Skeletal muscle satellite cell (primary cell): ENCODE measurements at regions not wholly inside any gene's neighbourhood (a gene's known extent, or its start where the extent isn't known, plus 50 kb on each side); places are given as distances from the start of the nearest gene placed in this dataset.
A peak's percentile ranks its signal among the peaks of the same experiment; 100 is the strongest.

ENCODE experiments used
- H3K27me3 ChIP-seq: 2 replicates; pipeline ENCODE4 v1.7.0; 2013; ENCODE audit warnings: low read length; ENCODE audit not compliant: control insufficient read depth, insufficient read depth
- H3K36me3 ChIP-seq: 2 replicates; pipeline ENCODE4 v1.7.0; 2013; ENCODE audit warnings: mild to moderate bottlenecking, control low read depth, low read length; ENCODE audit not compliant: insufficient read depth
- H3K4me1 ChIP-seq: 2 replicates; pipeline ENCODE4 v1.7.0; 2013; ENCODE audit warnings: low read length; ENCODE audit not compliant: control insufficient read depth, insufficient read depth
- H3K4me2 ChIP-seq: 2 replicates; pipeline ENCODE4 v1.7.0; 2013; ENCODE audit warnings: mild to moderate bottlenecking, low read length
- H3K4me3 ChIP-seq: 2 replicates; pipeline ENCODE4 v1.7.0; 2013; ENCODE audit warnings: low read length
- H3K9ac ChIP-seq: 2 replicates; pipeline ENCODE4 v1.7.0; 2013; ENCODE audit warnings: mild to moderate bottlenecking, low read depth, low read length, moderate library complexity
- H3K9me3 ChIP-seq: replicated peaks from 2 replicates; pipeline ENCODE4 v1.7.0; 2013; ENCODE audit warnings: mild to moderate bottlenecking, control low read depth, low read length

DNA sequence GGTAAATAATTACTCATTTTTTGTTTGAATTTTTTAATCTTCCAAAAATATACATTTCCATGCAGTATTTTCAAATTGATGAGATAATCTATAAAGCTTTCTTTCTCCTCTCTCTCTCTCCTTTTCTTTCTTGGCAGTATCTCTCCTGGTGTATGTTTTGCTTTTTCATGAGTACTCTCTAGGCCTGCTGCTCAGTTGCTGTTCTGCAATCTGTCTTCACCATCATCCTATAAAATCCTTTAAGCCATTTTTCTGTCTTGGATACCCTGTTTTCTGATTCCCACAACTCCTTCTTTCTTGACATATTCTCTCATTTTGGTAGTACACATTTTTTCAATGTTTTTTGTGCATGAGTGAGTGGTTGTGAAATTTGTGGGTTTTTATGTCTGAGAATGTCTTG, 1558.1 kb upstream of the LRRTM3 start:
- Histone ChIP-seq H3K4me3 (no peak overlapping the region), H3K27me3 (no peaks in the 10 kb centered on the region), H3K9me3 (no peaks in the 10 kb centered on the region), H3K36me3 (no peaks in the 10 kb centered on the region), H3K4me2 (no peak overlapping the region), H3K9ac (no peak overlapping the region), H3K4me1 (no peaks in the 10 kb centered on the region)

DNA sequence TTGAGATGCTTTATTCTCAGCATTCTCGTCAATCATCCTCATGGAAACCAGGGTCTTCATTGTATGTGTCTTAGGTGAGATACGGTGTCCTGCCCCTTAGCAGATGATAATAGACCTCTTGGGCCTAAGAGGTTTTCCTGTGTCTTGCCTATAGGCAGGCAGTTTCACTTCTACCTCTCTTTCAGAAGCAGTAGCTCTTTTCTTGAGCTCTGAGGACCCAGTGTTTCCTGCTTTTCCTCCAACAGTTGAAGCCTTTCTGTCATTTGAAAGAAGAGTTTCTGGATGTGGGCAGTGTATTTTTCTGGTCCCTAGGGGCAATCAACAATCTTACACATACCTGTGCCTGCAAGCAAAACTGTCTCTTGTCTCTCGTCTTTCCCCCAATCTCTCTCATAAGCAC, 1550.3 kb upstream of the LRRTM3 start:
- Histone ChIP-seq H3K4me2 (no peak overlapping the region), H3K4me3 (no peak overlapping the region), H3K27me3 (no peaks in the 10 kb centered on the region), H3K4me1 (no peaks in the 10 kb centered on the region), H3K9me3 (no peaks in the 10 kb centered on the region), H3K36me3 (no peaks in the 10 kb centered on the region), H3K9ac (no peak overlapping the region)

DNA sequence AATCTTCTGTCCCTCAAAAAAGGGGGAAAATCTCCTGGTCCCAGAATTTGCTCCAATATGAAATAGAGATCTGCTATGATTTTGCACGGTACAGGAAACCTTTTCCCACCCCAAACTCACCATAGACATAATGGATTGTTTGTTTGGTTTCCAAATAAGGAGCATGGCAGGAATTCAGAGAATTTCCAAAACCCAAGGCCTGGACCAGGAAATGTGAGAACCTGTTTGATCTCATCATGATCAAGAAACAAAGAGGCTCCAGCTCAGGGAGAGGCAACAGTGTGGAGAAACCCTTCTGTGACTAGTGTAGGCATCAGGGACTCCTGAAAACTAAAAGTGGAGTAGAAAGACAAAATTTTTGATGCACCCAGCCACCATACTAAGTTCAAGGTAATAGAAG, 1548.1 kb upstream of the LRRTM3 start:
- Histone ChIP-seq H3K27me3 (no peaks in the 10 kb centered on the region), H3K4me2 (no peak overlapping the region), H3K9ac (no peak overlapping the region), H3K4me1 (no peaks in the 10 kb centered on the region), H3K4me3 (no peak overlapping the region), H3K36me3 (no peaks in the 10 kb centered on the region), H3K9me3 (no peaks in the 10 kb centered on the region)

DNA sequence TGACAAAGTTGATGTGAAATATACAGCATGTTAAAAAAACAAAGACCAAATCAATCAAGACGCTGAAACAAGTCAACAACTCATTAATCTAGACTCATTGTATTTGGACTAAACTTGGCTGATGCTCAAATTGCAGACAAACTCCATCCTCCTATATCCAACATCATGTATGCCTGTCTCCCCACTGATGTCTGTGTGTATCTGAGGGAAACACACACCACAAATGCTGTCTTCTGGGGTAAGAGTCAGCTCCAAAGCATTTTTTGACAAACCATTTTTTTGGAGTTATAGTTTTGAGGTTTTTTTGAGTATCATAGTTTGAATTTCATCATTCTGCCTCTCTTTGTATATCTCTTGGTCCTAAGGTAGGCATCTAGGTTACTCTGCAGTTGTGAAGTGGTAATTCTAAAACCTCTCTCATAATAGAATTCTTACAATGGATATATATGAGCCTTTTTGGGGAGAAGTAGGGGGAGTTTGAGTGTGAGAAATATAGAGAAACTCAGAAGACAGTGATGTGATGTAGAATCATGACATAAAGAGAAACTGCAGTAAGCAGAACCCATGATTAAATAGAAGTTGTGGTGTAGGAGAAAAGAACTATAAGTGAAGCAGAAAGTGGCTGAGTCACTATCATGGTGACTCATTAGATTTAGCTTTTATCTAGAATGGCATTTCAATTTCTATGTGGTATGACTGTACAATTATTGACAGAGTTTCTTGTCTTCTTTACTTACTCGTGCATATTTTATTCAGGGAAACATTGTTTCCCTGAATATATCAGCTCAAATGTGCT, 1531.1 kb upstream of the LRRTM3 start:
- H3K4me3 ChIP-seq = no peak overlapping the region
- peak overlapping the region; percentile 2 for H3K4me2 ChIP-seq
- no peaks in the 10 kb centered on the region for H3K9me3 ChIP-seq
- H3K9ac ChIP-seq = no peak overlapping the region
- peaks cover 10% of the 10 kb centered on the region for H3K4me1 ChIP-seq
- H3K27me3 ChIP-seq = no peaks in the 10 kb centered on the region
- no peaks in the 10 kb centered on the region for H3K36me3 ChIP-seq

DNA sequence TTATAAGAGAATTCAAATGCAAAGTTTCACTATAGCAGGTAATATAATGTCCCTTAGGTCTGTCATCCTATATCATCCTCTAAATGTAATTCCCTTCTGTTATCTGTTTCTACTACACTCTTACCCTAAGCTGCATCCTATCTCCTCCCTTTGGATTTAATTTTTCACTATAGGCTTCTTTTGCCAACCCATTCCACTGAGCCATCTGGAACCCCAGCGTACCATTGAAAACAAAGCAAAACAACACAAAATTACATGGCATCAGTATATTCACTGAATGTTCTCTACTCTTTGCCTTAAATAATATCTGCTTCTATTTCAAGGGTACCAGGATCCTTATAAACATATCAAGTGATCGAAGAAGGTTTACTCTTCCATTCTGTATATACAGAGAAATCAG, 1530.2 kb upstream of the LRRTM3 start:
- no peak overlapping the region for H3K9ac ChIP-seq
- no peaks in the 10 kb centered on the region for H3K27me3 ChIP-seq
- H3K9me3 ChIP-seq = no peaks in the 10 kb centered on the region
- peaks cover 10% of the 10 kb centered on the region for H3K4me1 ChIP-seq
- H3K4me2 ChIP-seq = no peak overlapping the region
- no peaks in the 10 kb centered on the region for H3K36me3 ChIP-seq
- H3K4me3 ChIP-seq = no peak overlapping the region

DNA sequence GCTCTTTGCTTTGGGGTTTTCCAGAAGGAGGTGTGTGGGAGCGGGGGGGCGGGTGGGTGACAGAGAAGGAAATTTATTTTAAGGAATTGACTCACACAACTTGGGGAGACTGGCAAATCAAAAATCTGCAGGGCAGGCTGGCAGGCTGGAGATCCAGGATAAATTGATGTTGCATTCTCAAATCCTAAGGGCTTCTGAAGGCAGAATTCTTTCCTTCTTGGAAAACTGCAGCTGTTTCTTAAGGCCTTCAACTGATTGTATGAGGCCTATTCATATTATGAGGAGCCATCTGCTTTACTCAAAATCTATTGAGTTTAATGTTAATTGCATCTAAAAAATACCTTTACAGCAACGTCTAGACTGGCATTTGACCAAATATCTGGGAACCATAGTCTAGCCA, 1528.8 kb upstream of the LRRTM3 start:
- H3K36me3 ChIP-seq = no peaks in the 10 kb centered on the region
- no peak overlapping the region for H3K9ac ChIP-seq
- no peaks in the 10 kb centered on the region for H3K27me3 ChIP-seq
- no peaks in the 10 kb centered on the region for H3K9me3 ChIP-seq
- no peak overlapping the region for H3K4me2 ChIP-seq
- peaks cover 10% of the 10 kb centered on the region for H3K4me1 ChIP-seq
- H3K4me3 ChIP-seq = no peak overlapping the region

DNA sequence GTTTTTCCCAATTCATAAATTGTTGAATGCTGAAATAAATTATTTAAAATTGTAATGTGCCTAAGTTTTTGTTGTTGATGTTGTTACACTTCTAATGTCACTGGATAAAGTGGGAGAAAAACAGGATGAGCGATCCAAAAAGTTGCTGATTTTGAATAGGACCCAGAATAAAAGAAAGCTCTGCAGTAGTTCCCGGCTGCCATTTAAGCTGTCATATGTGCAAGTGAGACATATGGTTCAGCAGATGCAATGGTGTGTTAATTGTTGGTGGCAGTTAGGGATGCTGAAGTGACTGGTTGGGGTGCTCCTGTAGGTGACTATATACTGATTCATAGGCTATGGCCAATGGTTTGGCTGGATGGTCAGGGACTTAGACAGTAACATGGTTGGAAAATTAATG, 1517.4 kb upstream of the LRRTM3 start:
- Histone ChIP-seq H3K9ac (no peak overlapping the region), H3K27me3 (no peaks in the 10 kb centered on the region), H3K4me3 (no peak overlapping the region), H3K9me3 (no peaks in the 10 kb centered on the region), H3K4me1 (no peaks in the 10 kb centered on the region), H3K36me3 (no peaks in the 10 kb centered on the region), H3K4me2 (no peak overlapping the region)

DNA sequence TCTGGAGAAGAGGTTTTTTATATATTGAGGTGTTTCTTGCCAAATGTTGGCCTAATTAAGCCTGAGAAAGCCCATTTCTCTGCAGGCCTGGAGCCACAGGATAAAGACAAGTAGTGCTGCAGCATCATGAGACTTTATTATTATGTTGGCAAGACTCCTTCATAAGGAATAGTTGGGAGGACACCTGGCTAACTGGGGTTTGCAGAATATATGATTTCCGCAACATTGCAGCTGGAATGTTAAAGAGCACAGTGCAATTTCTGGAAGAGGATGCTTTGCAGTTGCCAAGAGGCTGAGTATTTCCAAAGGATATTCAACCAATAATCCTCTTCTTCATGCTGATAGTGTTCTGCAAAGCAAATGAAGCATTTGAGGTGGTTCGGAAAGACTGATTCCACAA, 1512.8 kb upstream of the LRRTM3 start:
- H3K9ac ChIP-seq = no peak overlapping the region
- no peaks in the 10 kb centered on the region for H3K36me3 ChIP-seq
- H3K27me3 ChIP-seq = no peaks in the 10 kb centered on the region
- no peak overlapping the region for H3K4me3 ChIP-seq
- no peak overlapping the region for H3K4me2 ChIP-seq
- H3K9me3 ChIP-seq = no peaks in the 10 kb centered on the region
- H3K4me1 ChIP-seq = no peaks in the 10 kb centered on the region

DNA sequence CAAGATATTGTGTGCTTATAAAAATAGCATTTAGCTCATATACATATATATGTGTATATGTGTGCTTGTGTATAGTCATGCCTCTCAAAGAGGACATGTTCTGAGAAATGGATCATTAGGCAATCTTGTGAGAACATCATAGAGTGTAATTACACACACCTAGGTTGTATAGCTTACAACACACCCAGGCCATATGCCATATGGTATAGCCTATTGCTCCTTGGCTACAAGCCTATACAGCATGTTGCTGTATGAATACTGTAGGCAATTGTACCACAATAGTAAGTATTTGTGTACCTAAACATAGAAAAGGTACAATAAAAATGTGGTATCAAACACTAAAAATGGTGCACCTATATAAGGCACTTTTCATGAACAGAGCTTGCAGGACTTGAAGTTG, 1510.5 kb upstream of the LRRTM3 start:
- Histone ChIP-seq H3K9ac (no peak overlapping the region), H3K9me3 (no peaks in the 10 kb centered on the region), H3K4me3 (no peak overlapping the region), H3K27me3 (no peaks in the 10 kb centered on the region), H3K4me1 (peaks cover 9% of the 10 kb centered on the region), H3K36me3 (no peaks in the 10 kb centered on the region), H3K4me2 (no peak overlapping the region)

DNA sequence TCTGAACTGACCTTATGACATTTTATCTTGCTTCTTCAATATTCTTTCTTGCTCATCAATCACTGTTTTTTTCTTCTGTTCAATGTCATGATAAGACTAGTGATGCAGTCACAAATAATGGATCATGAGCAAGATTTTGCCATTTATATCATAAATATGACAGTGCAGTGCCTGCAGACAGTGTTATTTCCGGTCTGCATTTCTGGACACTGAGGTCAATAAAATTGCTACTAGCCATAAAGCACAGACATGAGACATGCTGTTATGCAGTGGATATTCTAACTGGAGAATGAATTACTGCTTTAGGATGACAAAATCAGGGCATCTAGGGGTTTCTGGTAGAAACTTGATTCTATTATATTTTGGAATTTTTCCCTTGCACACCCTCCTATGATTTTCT, 1509.7 kb upstream of the LRRTM3 start:
- Histone ChIP-seq H3K27me3 (no peaks in the 10 kb centered on the region), H3K4me2 (no peak overlapping the region), H3K9me3 (no peaks in the 10 kb centered on the region), H3K9ac (no peak overlapping the region), H3K4me1 (peaks cover 9% of the 10 kb centered on the region), H3K36me3 (no peaks in the 10 kb centered on the region), H3K4me3 (no peak overlapping the region)

DNA sequence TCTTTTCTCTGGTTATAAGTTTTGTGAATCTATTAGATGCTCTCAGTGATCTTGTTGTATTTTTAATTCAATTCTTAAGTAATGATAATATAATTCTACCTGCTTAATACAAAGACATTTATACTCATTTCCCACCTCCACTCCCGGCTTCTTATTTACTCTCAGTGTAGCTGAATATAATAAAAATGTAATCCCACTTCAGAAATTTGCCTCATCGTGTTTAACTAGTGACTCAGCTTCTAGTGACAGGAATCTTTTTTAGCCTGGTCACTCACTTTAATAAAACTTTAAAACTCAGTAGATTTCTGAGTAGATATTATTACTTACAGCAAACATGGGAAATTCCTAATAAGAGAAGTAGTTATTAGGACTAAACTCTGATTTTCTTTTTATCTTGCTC, 1506.2 kb upstream of the LRRTM3 start:
- peaks cover 9% of the 10 kb centered on the region for H3K4me1 ChIP-seq
- H3K27me3 ChIP-seq = no peaks in the 10 kb centered on the region
- no peaks in the 10 kb centered on the region for H3K36me3 ChIP-seq
- no peak overlapping the region for H3K4me3 ChIP-seq
- H3K4me2 ChIP-seq = no peak overlapping the region
- H3K9ac ChIP-seq = no peak overlapping the region
- no peaks in the 10 kb centered on the region for H3K9me3 ChIP-seq

DNA sequence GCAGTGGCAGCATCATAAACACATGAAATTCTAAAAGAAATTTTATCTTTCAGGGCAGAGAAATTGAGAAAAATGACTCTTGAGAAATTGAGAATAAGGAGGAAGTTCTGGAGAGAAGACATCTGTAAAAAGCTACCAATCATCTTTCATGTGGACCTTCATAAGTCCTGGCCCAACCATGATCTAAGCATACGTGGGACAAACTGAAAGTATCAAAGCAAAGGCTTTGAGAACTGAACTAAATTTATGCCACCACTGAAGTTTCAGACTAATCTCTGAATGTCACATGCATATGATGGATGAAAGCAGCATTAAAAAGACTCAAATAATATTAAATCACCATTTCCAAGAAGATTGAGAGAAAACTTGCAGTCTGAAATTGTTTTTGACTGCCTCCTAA, 1502.8 kb upstream of the LRRTM3 start:
- Histone ChIP-seq H3K4me3 (no peak overlapping the region), H3K9me3 (no peaks in the 10 kb centered on the region), H3K4me1 (peaks cover 9% of the 10 kb centered on the region), H3K9ac (no peak overlapping the region), H3K4me2 (no peak overlapping the region), H3K36me3 (no peaks in the 10 kb centered on the region), H3K27me3 (no peaks in the 10 kb centered on the region)
